ENCODE measurements at regions not wholly inside any gene's neighbourhood (a gene's known extent, or its start where the extent isn't known, plus 50 kb on each side); places are given as distances from the start of the nearest gene placed in this dataset.

DNA sequence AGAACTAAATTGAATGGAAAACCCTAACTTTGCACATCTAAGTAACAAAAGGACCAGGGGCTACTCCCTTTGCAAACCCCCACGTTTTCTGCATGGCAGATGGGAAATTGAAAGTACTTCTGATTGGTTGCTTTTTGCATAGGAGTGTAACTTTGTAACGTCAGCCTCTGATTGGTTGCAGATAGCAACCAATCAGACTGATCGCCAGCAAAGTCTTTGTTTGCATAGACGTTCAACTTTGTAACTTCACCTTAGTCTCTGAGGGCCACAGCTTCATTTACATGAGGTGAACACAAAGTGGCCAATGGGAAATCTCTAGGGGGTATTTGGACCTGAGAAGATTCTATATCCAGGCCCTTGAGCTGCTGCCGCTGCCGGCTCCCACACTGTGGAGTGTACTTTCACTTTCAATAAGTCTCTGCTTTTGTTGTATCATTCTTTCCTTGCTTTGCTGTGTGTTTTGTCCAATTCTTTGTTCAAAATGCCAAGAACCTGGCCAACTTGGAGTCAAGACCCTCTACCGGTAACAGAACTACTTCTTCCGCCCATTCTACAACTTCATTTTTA is 102.5 kb upstream of the PRICKLE1 start:
- TF ChIP-seq, protein P1, sequence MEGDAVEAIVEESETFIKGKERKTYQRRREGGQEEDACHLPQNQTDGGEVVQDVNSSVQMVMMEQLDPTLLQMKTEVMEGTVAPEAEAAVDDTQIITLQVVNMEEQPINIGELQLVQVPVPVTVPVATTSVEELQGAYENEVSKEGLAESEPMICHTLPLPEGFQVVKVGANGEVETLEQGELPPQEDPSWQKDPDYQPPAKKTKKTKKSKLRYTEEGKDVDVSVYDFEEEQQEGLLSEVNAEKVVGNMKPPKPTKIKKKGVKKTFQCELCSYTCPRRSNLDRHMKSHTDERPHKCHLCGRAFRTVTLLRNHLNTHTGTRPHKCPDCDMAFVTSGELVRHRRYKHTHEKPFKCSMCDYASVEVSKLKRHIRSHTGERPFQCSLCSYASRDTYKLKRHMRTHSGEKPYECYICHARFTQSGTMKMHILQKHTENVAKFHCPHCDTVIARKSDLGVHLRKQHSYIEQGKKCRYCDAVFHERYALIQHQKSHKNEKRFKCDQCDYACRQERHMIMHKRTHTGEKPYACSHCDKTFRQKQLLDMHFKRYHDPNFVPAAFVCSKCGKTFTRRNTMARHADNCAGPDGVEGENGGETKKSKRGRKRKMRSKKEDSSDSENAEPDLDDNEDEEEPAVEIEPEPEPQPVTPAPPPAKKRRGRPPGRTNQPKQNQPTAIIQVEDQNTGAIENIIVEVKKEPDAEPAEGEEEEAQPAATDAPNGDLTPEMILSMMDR (IDR thresholded peaks at IDR 0.05 in 2 of 3, conservative IDR thresholded peaks at IDR 0.05 in 1 of 3; ENCODE audit: borderline replicate concordance in 1 of 3, insufficient read depth in 1 of 3, low read depth in 2 of 3, low read length in 2 of 3), result no peak
- TF ChIP-seq POLR2A (IDR thresholded peaks at IDR 0.05; ENCODE audit: borderline replicate concordance, extremely low read depth, insufficient read depth, insufficient read length) (no peak), JUND (IDR thresholded peaks at IDR 0.05) (no peak), EZH2 (IDR thresholded peaks at IDR 0.05) (no peak), FOSL1 (IDR thresholded peaks at IDR 0.05; ENCODE audit: low read depth) (no peak), POLR2AphosphoS5 (IDR thresholded peaks at IDR 0.05; ENCODE audit: low read depth, low read length) (no peak), SIN3A (IDR thresholded peaks at IDR 0.05; ENCODE audit: low read depth) (no peak), SP1 (IDR thresholded peaks at IDR 0.05; ENCODE audit: low read depth) (no peak), SRF (IDR thresholded peaks at IDR 0.05; ENCODE audit: low read depth) (no peak), RAD21 (IDR thresholded peaks at IDR 0.05; ENCODE audit: low read depth) (no peak), TCF7L2 (IDR thresholded peaks at IDR 0.05; ENCODE audit: borderline replicate concordance, extremely low read depth, insufficient read depth, insufficient read length) (no peak)
- TF ChIP-seq, protein P2, sequence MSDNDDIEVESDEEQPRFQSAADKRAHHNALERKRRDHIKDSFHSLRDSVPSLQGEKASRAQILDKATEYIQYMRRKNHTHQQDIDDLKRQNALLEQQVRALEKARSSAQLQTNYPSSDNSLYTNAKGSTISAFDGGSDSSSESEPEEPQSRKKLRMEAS (IDR thresholded peaks at IDR 0.05), result no peak
- TF ChIP-seq, protein P3, sequence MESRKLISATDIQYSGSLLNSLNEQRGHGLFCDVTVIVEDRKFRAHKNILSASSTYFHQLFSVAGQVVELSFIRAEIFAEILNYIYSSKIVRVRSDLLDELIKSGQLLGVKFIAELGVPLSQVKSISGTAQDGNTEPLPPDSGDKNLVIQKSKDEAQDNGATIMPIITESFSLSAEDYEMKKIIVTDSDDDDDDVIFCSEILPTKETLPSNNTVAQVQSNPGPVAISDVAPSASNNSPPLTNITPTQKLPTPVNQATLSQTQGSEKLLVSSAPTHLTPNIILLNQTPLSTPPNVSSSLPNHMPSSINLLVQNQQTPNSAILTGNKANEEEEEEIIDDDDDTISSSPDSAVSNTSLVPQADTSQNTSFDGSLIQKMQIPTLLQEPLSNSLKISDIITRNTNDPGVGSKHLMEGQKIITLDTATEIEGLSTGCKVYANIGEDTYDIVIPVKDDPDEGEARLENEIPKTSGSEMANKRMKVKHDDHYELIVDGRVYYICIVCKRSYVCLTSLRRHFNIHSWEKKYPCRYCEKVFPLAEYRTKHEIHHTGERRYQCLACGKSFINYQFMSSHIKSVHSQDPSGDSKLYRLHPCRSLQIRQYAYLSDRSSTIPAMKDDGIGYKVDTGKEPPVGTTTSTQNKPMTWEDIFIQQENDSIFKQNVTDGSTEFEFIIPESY (IDR thresholded peaks at IDR 0.05; ENCODE audit: extremely low read depth, insufficient replicate concordance, low read length), result no peak
